OCI-LY1 (cell line): ENCODE measurements at regions not wholly inside any gene's neighbourhood (a gene's known extent, or its start where the extent isn't known, plus 50 kb on each side); places are given as distances from the start of the nearest gene placed in this dataset.

ENCODE experiments used
- H2AFZ ChIP-seq: fragments of 200-600 bp; sonication (generic), shearing (Covaris generic); 2 replicates; pipeline ENCODE4 v1.6.0; 2014; ENCODE audit warnings: antibody characterized with exemption, mild to moderate bottlenecking, low read length
- H3F3A ChIP-seq: fragments of 200-600 bp; sonication (generic), shearing (Covaris generic); 2 replicates; pipeline ENCODE4 v1.6.0; 2014; ENCODE audit warnings: mild to moderate bottlenecking, antibody characterized with exemption, low read length, moderate library complexity; ENCODE audit not compliant: insufficient read depth
- H3K27ac ChIP-seq: fragments of 200-600 bp; sonication (generic); 2 replicates; pipeline ENCODE4 v1.5.1; 2014; ENCODE audit warnings: low read length, mixed run types, mild to moderate bottlenecking, low read depth; ENCODE audit not compliant: poor library complexity, severe bottlenecking
- H3K27me3 ChIP-seq: fragments of 200-600 bp; sonication (generic); 2 replicates; pipeline ENCODE4 v1.6.0; 2014; ENCODE audit warnings: antibody characterized with exemption, mild to moderate bottlenecking, low read length, moderate library complexity; ENCODE audit not compliant: insufficient read depth
- H3K36me3 ChIP-seq: fragments of 200-600 bp; sonication (generic); 2 replicates; pipeline ENCODE4 v1.6.1; 2014; ENCODE audit warnings: mild to moderate bottlenecking, antibody characterized with exemption, low read length, moderate library complexity, mixed read lengths; ENCODE audit not compliant: insufficient read depth
- H3K4me1 ChIP-seq: fragments of 200-600 bp; sonication (generic); 2 replicates; pipeline ENCODE4 v1.5.1; 2014; ENCODE audit warnings: mild to moderate bottlenecking, low read length, moderate library complexity; ENCODE audit not compliant: insufficient read depth, severe bottlenecking
- H3K4me2 ChIP-seq: fragments of 200-600 bp; sonication (generic), shearing (Covaris generic); 2 replicates; pipeline ENCODE4 v1.6.1; 2014; ENCODE audit warnings: low read length
- H3K4me3 ChIP-seq: fragments of 200-600 bp; sonication (generic); 2 replicates; pipeline ENCODE4 v1.5.1; 2014; ENCODE audit warnings: low read length, low read depth, mild to moderate bottlenecking, mixed read lengths; ENCODE audit not compliant: poor library complexity, severe bottlenecking
- H3K79me2 ChIP-seq: fragments of 200-600 bp; shearing (Covaris generic); 2 replicates; pipeline ENCODE4 v1.6.1; 2016; ENCODE audit warnings: mixed run types, low read length, mixed read lengths; ENCODE audit not compliant: insufficient read depth
- H3K9ac ChIP-seq: fragments of 200-600 bp; sonication (generic), shearing (Covaris generic); 2 replicates; pipeline ENCODE4 v1.6.1; 2014; ENCODE audit warnings: mild to moderate bottlenecking, low read length, mixed read lengths
- H3K9me2 ChIP-seq: fragments of 200-600 bp; sonication (generic), shearing (Covaris generic); 2 replicates; pipeline ENCODE4 v1.6.1; 2014; ENCODE audit warnings: low read depth, mild to moderate bottlenecking, low read length, mixed read lengths
- H3K9me3 ChIP-seq: fragments of 200-600 bp; shearing (Covaris generic); 2 replicates; pipeline ENCODE4 v1.6.1; 2014; ENCODE audit warnings: low read length, mixed read lengths
- H4K20me1 ChIP-seq: fragments of 200-600 bp; sonication (generic), shearing (Covaris generic); 2 replicates; pipeline ENCODE4 v1.6.0; 2016; ENCODE audit warnings: mild to moderate bottlenecking, low read length; ENCODE audit not compliant: insufficient read depth
- EZH2 ChIP-seq: fragments of 200-600 bp; sonication (generic), shearing (Covaris generic); IDR thresholded peaks from 2 replicates; pipeline ENCODE4 v1.8.0; 2017; ENCODE audit warnings: borderline replicate concordance, mixed run types, mild to moderate bottlenecking, antibody characterized with exemption, low read length, moderate library complexity, mixed read lengths
- TF ChIP-seq, protein P1 (sequence below): fragments of 200-600 bp; sonication (generic), shearing (Covaris generic); IDR thresholded peaks from 2 replicates; pipeline ENCODE4 v1.5.1; 2017; ENCODE audit warnings: mild to moderate bottlenecking, antibody characterized with exemption, low read length, moderate library complexity, mixed read lengths

- Histone ChIP-seq H3K9ac (no peak overlapping the region), H4K20me1 (no peaks in the 10 kb centered on the region), H3K36me3 (no peaks in the 10 kb centered on the region), H3F3A (no peaks in the 10 kb centered on the region), H3K4me2 (no peak overlapping the region), H3K9me2 (no peaks in the 10 kb centered on the region), H3K4me1 (no peaks in the 10 kb centered on the region), H3K9me3 (no peaks in the 10 kb centered on the region), H3K4me3 (no peak overlapping the region), H2AFZ (no peak overlapping the region), H3K79me2 (no peaks in the 10 kb centered on the region), H3K27me3 (no peaks in the 10 kb centered on the region), H3K27ac (no peak overlapping the region)
- no peak for TF ChIP-seq EZH2
- TF ChIP-seq, protein P1, sequence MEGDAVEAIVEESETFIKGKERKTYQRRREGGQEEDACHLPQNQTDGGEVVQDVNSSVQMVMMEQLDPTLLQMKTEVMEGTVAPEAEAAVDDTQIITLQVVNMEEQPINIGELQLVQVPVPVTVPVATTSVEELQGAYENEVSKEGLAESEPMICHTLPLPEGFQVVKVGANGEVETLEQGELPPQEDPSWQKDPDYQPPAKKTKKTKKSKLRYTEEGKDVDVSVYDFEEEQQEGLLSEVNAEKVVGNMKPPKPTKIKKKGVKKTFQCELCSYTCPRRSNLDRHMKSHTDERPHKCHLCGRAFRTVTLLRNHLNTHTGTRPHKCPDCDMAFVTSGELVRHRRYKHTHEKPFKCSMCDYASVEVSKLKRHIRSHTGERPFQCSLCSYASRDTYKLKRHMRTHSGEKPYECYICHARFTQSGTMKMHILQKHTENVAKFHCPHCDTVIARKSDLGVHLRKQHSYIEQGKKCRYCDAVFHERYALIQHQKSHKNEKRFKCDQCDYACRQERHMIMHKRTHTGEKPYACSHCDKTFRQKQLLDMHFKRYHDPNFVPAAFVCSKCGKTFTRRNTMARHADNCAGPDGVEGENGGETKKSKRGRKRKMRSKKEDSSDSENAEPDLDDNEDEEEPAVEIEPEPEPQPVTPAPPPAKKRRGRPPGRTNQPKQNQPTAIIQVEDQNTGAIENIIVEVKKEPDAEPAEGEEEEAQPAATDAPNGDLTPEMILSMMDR = no peak
Observed at GRCh38 chr14:27392153-27392552, 794.3 kb upstream of the NOVA1 start.

- no peak overlapping the region for H3K9ac ChIP-seq
- H2AFZ ChIP-seq = no peak overlapping the region
- no peak overlapping the region for H3K4me3 ChIP-seq
Observed at GRCh38 chr14:27409944-27410343, 812.1 kb upstream of the NOVA1 start.

GRCh38 chr14:27410981-27411380, 813.1 kb upstream of the NOVA1 start:
- H3K79me2 ChIP-seq = no peaks in the 10 kb centered on the region
- H3K9me3 ChIP-seq = no peaks in the 10 kb centered on the region
- H3F3A ChIP-seq = no peaks in the 10 kb centered on the region
- no peaks in the 10 kb centered on the region for H3K36me3 ChIP-seq
- no peaks in the 10 kb centered on the region for H3K4me1 ChIP-seq
- H4K20me1 ChIP-seq = no peaks in the 10 kb centered on the region
- no peaks in the 10 kb centered on the region for H3K9me2 ChIP-seq
- TF ChIP-seq, protein P1 = no peak
- no peak for TF ChIP-seq EZH2
- H3K4me3 ChIP-seq = no peak overlapping the region
- no peak overlapping the region for H3K27ac ChIP-seq
- H2AFZ ChIP-seq = no peak overlapping the region
- H3K9ac ChIP-seq = no peak overlapping the region
- H3K4me2 ChIP-seq = no peak overlapping the region
- no peaks in the 10 kb centered on the region for H3K27me3 ChIP-seq

More at GRCh38 chr14:27409944-27410343, 812.1 kb upstream of the NOVA1 start:
- Histone ChIP-seq H4K20me1 (no peaks in the 10 kb centered on the region), H3K4me1 (no peaks in the 10 kb centered on the region), H3K9me2 (no peaks in the 10 kb centered on the region), H3K79me2 (no peaks in the 10 kb centered on the region), H3K36me3 (no peaks in the 10 kb centered on the region), H3K27me3 (no peaks in the 10 kb centered on the region), H3K4me2 (no peak overlapping the region), H3K27ac (no peak overlapping the region), H3F3A (no peaks in the 10 kb centered on the region), H3K9me3 (no peaks in the 10 kb centered on the region)
- TF ChIP-seq, protein P1 = no peak
- no peak for TF ChIP-seq EZH2
